ENCODE measurements at regions not wholly inside any gene's neighbourhood (a gene's known extent, or its start where the extent isn't known, plus 50 kb on each side); places are given as distances from the start of the nearest gene placed in this dataset.

DNA sequence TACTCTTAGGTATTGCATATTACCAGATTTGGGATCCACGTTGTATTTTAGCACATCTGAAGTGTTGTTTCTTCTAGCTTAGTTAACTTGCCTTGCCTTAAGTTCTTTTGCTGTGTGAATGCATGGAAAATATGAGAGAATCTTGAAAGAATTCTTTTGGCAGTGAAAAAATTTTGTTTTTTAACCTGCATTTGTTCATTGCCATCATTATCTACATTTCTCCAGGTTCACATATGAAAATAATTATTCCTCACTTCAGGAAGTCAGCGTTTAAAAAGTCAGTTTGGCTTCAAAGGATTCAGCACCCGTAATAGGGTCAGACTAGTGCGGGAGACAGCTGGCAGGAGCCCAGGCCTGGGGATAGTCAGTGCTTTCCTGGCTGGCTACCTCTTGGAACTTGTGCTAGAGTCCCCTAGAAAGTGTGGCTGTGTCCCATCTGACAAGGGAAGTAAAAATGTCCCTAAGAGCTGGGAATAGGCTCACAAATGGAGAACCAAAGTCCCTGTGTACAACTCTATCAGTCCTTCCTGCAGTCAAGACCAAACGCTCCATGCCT is 251.9 kb upstream of the KLF3 start:
- Histone ChIP-seq H2AFZ (ENCODE audit: insufficient read depth, low read depth, low read length, poor library complexity, severe bottlenecking) (no peak overlapping the region), H3K4me2 (replicated peaks; ENCODE audit: low read depth, low read length, poor library complexity, severe bottlenecking) (no peak overlapping the region), H3K9ac (ENCODE audit: low read length) (no peak overlapping the region), H3K79me2 (ENCODE audit: control insufficient read depth, insufficient read depth, low read length) (no peaks in the 10 kb centered on the region), H3K36me3 (replicated peaks in 1 of 2; ENCODE audit: control extremely low read depth in 1 of 2, control insufficient read depth in 1 of 2, extremely low read depth in 1 of 2, insufficient read depth in 2 of 2, low read length in 1 of 2) (no peaks in the 10 kb centered on the region), H3K4me3 (ENCODE audit: control extremely low read depth in 1 of 5, extremely low read depth in 1 of 5, insufficient read depth in 1 of 5, low read depth in 2 of 5, low read length in 4 of 5) (no peak overlapping the region), H4K20me1 (ENCODE audit: control insufficient read depth, insufficient read depth, low read length, poor library complexity, severe bottlenecking) (no peaks in the 10 kb centered on the region), H3K27ac (ENCODE audit: low read length in 2 of 2) (no peak overlapping the region), H3K4me1 (ENCODE audit: control insufficient read depth in 2 of 2, insufficient read depth in 2 of 2, low read length in 2 of 2) (no peaks in the 10 kb centered on the region), H3K27me3 (replicated peaks in 1 of 4; ENCODE audit: control extremely low read depth in 1 of 4, control insufficient read depth in 3 of 4, insufficient read depth in 4 of 4, low read length in 3 of 4) (peaks cover 0 to 2% (median 0%) of the 10 kb centered on the region in 4 experiments), H3K9me3 (ENCODE audit: control extremely low read depth in 1 of 3, control insufficient read depth in 2 of 3, insufficient read depth in 1 of 3, low read length in 2 of 3) (no peaks in the 10 kb centered on the region)
- intact Hi-C loops (cut with micrococcal nuclease) = no loop called here
- POLR2A ChIA-PET = no interaction called here
- DNase-seq = no peak
- TF ChIP-seq, protein P1, sequence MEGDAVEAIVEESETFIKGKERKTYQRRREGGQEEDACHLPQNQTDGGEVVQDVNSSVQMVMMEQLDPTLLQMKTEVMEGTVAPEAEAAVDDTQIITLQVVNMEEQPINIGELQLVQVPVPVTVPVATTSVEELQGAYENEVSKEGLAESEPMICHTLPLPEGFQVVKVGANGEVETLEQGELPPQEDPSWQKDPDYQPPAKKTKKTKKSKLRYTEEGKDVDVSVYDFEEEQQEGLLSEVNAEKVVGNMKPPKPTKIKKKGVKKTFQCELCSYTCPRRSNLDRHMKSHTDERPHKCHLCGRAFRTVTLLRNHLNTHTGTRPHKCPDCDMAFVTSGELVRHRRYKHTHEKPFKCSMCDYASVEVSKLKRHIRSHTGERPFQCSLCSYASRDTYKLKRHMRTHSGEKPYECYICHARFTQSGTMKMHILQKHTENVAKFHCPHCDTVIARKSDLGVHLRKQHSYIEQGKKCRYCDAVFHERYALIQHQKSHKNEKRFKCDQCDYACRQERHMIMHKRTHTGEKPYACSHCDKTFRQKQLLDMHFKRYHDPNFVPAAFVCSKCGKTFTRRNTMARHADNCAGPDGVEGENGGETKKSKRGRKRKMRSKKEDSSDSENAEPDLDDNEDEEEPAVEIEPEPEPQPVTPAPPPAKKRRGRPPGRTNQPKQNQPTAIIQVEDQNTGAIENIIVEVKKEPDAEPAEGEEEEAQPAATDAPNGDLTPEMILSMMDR (IDR thresholded peaks at IDR 0.05) = no peak
- no peak for TF ChIP-seq EZH2 (IDR thresholded peaks at IDR 0.05; ENCODE audit: borderline replicate concordance, insufficient read depth, low read depth, low read length, poor library complexity, severe bottlenecking)
- Mint-ChIP-seq H3K4me3 (no peak overlapping the region), H3K4me1 (no peaks in the 10 kb centered on the region), H3K27ac (no peak overlapping the region), H3K27me3 (peaks cover 8% of the 10 kb centered on the region), H3K9me3 (ENCODE audit: insufficient read depth) (peaks cover 2% of the 10 kb centered on the region)
- WGBS (ENCODE audit: insufficient coverage) = 90% methylated on average over 4 of the region's 5 CpGs
- ATAC-seq (ENCODE audit: low read depth) = no peak
- CTCF ChIA-PET = no interaction called here

DNA sequence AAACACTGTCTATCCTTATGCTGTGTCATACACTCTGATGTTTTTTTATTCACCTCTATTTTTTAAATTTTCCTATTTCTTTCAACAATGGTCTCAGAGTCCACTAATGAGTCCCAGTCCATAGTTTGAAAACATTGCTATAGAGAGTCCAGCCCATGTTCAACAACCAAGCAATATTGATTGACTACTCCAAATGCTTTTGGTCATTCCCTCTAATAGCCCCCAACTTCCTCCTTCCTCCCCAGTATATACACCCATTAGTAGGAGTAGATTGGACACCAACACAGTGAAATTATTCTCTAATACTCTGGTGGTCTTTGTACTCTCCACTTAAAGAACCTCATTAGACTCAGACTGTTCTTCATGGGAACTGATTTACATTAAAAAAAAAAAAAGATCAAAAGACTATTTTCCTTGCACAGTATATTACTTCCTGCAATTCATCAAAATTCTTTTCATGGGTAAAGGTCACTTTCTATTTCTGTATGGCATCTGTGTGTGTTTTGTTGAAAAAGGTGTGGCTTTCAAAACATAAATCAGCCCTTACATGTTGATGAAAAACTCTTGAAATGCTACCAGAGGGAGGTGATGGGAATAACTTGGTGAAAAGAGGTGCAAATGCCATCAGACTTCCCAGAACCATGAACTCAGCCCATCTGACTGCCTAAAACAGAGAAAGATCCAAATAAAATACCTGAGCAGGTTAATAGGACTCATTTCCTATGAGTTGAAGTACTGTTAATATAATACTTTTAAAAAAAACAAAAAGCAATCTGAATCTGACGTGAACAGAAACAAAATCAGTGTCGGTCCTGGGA is 250.3 kb upstream of the KLF3 start:
- no peak for ATAC-seq (ENCODE audit: low read depth)
- CTCF ChIA-PET = no interaction called here
- peaks cover 8% of the 10 kb centered on the region for H3K27me3 Mint-ChIP-seq
- peaks cover 4% of the 10 kb centered on the region for H3K4me1 Mint-ChIP-seq
- Histone ChIP-seq H3K79me2 (ENCODE audit: control insufficient read depth, insufficient read depth, low read length) (no peaks in the 10 kb centered on the region), H3K27ac (ENCODE audit: low read length in 2 of 2) (no peak overlapping the region), H3K4me3 (ENCODE audit: control extremely low read depth in 1 of 5, extremely low read depth in 1 of 5, insufficient read depth in 1 of 5, low read depth in 2 of 5, low read length in 4 of 5) (no peak overlapping the region), H3K9me3 (ENCODE audit: control extremely low read depth in 1 of 3, control insufficient read depth in 2 of 3, insufficient read depth in 1 of 3, low read length in 2 of 3) (no peaks in the 10 kb centered on the region), H2AFZ (ENCODE audit: insufficient read depth, low read depth, low read length, poor library complexity, severe bottlenecking) (no peak overlapping the region), H3K4me2 (replicated peaks; ENCODE audit: low read depth, low read length, poor library complexity, severe bottlenecking) (no peak overlapping the region), H4K20me1 (ENCODE audit: control insufficient read depth, insufficient read depth, low read length, poor library complexity, severe bottlenecking) (no peaks in the 10 kb centered on the region), H3K36me3 (replicated peaks in 1 of 2; ENCODE audit: control extremely low read depth in 1 of 2, control insufficient read depth in 1 of 2, extremely low read depth in 1 of 2, insufficient read depth in 2 of 2, low read length in 1 of 2) (no peaks in the 10 kb centered on the region), H3K4me1 (ENCODE audit: control insufficient read depth in 2 of 2, insufficient read depth in 2 of 2, low read length in 2 of 2) (no peaks in the 10 kb centered on the region), H3K9ac (ENCODE audit: low read length) (no peak overlapping the region), H3K27me3 (replicated peaks in 1 of 4; ENCODE audit: control extremely low read depth in 1 of 4, control insufficient read depth in 3 of 4, insufficient read depth in 4 of 4, low read length in 3 of 4) (peaks cover 0 to 2% (median 0%) of the 10 kb centered on the region in 4 experiments)
- no peak overlapping the region for H3K4me3 Mint-ChIP-seq
- TF ChIP-seq, protein P1 (IDR thresholded peaks at IDR 0.05) = no peak
- intact Hi-C loops (cut with micrococcal nuclease) = no loop called here
- peaks cover 2% of the 10 kb centered on the region for H3K9me3 Mint-ChIP-seq (ENCODE audit: insufficient read depth)
- no peak overlapping the region for H3K27ac Mint-ChIP-seq
- no peak for DNase-seq
- POLR2A ChIA-PET = no interaction called here
- 100% methylated on average over 2 of the region's 2 CpGs for WGBS (ENCODE audit: insufficient coverage)

All from B cell (primary cell).